K562 (cell line): ENCODE measurements at regions not wholly inside any gene's neighbourhood (a gene's known extent, or its start where the extent isn't known, plus 50 kb on each side); places are given as distances from the start of the nearest gene placed in this dataset.

Experiments used
- ATF3 ChIP-seq, 2 experiments: fragments of 450-650 bp in 1 of 2; sonication (generic) in 1 of 2; formaldehyde crosslinking in 1 of 2; IDR thresholded peaks in 1 of 2; conservative IDR thresholded peaks in 1 of 2; 2 replicates each; pipeline versions ENCODE4 v1.6.1 to v1.8.1; 2016 to 2023; ENCODE audit warnings: mild to moderate bottlenecking in 2 of 2, moderate library complexity in 2 of 2, inconsistent platforms in 1 of 2, missing genetic modification reagents in 1 of 2
- BCOR ChIP-seq: fragments of 450-650 bp; IDR thresholded peaks from 2 replicates; pipeline ENCODE4 v1.6.1; 2016
- CTCF ChIP-seq, 3 experiments: IDR thresholded peaks in 2 of 3; conservative IDR thresholded peaks in 1 of 3; 2 replicates each; pipeline ENCODE4 v1.5.1; 2011 to 2012; ENCODE audit warnings: low read length in 3 of 3, mild to moderate bottlenecking in 3 of 3, control low read depth in 2 of 3, improper control_type of control experiment in 1 of 3, inconsistent platforms in 1 of 3, low read depth in 1 of 3, mixed read lengths in 1 of 3, moderate library complexity in 1 of 3; ENCODE audit not compliant: insufficient read depth in 2 of 3
- HDAC2 ChIP-seq: fragments of 450-650 bp; IDR thresholded peaks from 2 replicates; pipeline ENCODE4 v1.6.1; 2016; ENCODE audit warnings: mild to moderate bottlenecking
- KDM1A ChIP-seq, 2 experiments: fragments of 450-650 bp; IDR thresholded peaks; 2 replicates each; pipeline ENCODE4 v1.6.1; 2016; ENCODE audit warnings: mild to moderate bottlenecking in 2 of 2
- SRSF7 ChIP-seq: fragments of 200-400 bp; formaldehyde crosslinking; optimal IDR thresholded peaks from 2 replicates; pipeline ENCODE3; 2017; ENCODE audit warnings: mild to moderate bottlenecking, low read depth, low read length
- TAF15 ChIP-seq: fragments of 200-400 bp; formaldehyde crosslinking; IDR thresholded peaks from 2 replicates; pipeline ENCODE4 v1.6.1; 2017; ENCODE audit warnings: mild to moderate bottlenecking, low read depth, low read length, moderate library complexity
- ZNF274 ChIP-seq: IDR thresholded peaks from 2 replicates; pipeline ENCODE4 v1.6.1; 2011; ENCODE audit warnings: low read depth, mild to moderate bottlenecking, low read length, moderate library complexity, borderline replicate concordance
- ZNF407 ChIP-seq: fragments of 450-650 bp; IDR thresholded peaks from 2 replicates; pipeline ENCODE4 v1.6.1; 2016; ENCODE audit warnings: low read depth
- ZNF511 ChIP-seq: sonication (generic); formaldehyde crosslinking; IDR thresholded peaks from 2 replicates; pipeline ENCODE4 v1.8.0; 2022; ENCODE audit warnings: mild to moderate bottlenecking, missing genetic modification reagents

- TF ChIP-seq TAF15 (no peak), CTCF (IDR thresholded peaks at IDR 0.05 in 2 of 3, conservative IDR thresholded peaks at IDR 0.05 in 1 of 3; ENCODE audit: insufficient read depth in 2 of 3, low read depth in 1 of 3, low read length in 3 of 3) (no peak), ZNF407 (no peak), ZNF274 (no peak), KDM1A (IDR thresholded peaks at IDR 0.05) (no peak), SRSF7 (no peak), BCOR (no peak), ATF3 (IDR thresholded peaks at IDR 0.05) (no peak), ATF3 (CRISPR knock-in tag; conservative IDR thresholded peaks at IDR 0.05) (no peak), HDAC2 (no peak), ZNF511 (CRISPR knock-in tag) (no peak)
Observed at GRCh38 chr6:90739802-90740201, 152.9 kb upstream of the MAP3K7 start.
